ENCODE measurements at regions not wholly inside any gene's neighbourhood (a gene's known extent, or its start where the extent isn't known, plus 50 kb on each side); places are given as distances from the start of the nearest gene placed in this dataset.
"Not testable (repeated sequence)": the region's sequence is repeated elsewhere in the genome, so short reads cannot be mapped to it uniquely, and the experiment has no call there.

DNA sequence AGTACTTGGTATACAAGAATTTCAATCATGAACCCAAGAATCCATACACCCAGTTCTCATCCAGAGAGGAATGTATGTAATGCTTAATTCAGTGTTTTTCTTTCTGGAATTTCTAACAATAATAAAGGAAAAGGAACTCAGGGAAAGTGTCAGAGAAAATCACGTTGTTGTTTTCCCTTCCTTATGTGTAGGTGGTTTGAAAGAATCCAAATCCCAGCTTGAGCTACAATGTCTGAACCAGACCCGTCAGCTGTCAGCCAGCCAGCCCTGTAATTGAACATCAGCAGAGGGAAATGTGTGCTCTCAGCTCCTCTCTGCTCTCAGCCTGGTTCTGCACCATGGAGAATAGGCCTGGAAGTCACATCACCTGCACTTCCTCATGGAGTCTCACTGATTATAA lies 126.5 kb downstream of the TMEM30B start:
- no peak for DNase-seq

DNA sequence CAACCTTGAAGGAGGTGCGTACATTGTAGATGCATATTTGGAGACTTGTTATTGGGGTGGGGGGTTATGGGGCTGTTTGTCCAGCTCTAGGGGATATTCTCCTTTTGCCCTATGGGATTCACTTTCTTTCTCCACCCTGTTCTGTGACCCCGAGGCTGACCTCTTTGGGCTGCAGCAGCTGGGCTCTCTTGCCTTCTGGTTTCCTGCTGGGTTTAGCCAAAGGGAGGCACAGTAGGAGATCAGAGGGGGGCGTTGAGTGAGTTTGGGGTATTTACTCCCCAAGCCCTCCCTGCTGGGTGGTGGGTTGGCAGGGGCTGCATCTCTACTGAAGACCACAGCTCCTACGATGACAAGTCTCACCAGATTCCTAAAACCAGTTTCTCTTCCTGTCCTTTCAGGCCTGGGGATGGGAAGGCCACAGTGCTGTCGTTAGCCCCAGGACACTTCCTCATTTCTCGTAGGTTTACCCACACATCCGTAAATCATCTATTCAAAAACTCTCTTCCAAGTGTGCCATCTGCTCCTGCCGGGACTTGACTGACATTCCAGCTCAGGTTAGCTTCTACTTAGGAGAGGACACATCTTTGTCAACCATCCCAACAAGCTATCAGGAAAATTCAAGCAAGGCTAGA lies 127.1 kb downstream of the TMEM30B start:
- no peak for DNase-seq

DNA sequence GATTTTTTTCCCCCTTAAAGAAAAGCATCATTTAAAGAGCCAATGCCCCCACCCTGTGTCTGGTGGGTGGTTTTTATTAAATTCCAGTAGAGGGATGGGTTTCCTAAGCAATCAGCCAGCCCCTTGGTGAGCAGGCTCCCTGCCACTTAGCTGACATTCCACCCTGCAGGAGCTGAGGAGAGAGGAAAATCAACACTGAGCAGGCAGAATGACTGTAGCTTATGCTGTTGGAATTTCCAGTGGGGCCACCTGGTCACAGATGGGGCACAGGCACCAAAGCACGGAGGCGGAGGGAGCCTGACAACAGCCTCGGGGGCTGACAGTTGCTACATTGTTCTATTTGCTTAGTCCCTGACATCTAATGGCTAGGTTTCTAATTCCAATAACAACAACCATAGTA lies 127.7 kb downstream of the TMEM30B start:
- no peak for DNase-seq

DNA sequence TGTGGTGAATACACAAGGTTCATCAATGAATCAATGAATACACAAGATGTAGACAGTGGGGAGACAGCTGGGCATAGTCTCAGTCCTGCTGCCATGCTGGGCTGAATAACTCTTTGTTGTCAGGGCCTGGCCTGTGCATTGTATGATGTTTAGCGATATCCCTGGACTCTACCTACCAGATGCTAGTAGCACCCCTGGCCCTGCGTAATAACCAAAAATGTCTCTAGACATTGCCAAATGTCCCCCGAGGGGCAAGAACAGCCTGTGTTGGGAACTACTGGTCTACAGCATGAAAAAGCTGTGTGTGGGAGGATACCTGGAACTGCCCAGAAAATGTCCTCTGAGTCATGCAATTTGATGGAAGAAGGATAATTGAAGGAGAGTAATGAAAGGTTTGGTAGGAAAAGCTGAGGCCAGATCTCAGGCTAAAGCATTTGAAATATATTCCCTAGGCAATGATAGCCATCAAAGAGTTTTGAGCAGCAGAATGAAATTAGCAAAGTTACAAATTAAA lies 128.2 kb downstream of the TMEM30B start:
- DNase-seq: no peak

DNA sequence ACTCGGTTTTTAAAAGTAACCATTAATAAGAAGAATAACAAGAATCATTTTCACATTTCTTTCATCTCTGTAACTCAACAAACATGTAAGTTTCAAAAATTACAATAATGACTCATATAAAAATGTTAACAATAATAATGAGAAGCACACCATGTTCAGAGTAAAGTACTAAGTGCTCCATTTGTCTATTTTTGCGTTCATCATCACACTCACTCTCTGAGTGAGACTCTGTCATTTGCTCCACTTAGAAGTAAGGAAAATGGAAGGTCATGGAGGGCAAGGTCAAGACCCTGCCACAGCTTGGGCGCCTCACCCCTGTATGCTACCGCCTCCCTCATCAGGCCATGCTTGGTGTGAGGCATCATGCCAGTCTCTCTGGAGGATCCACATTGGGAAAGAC lies 129.9 kb downstream of the TMEM30B start:
- no peak for DNase-seq

DNA sequence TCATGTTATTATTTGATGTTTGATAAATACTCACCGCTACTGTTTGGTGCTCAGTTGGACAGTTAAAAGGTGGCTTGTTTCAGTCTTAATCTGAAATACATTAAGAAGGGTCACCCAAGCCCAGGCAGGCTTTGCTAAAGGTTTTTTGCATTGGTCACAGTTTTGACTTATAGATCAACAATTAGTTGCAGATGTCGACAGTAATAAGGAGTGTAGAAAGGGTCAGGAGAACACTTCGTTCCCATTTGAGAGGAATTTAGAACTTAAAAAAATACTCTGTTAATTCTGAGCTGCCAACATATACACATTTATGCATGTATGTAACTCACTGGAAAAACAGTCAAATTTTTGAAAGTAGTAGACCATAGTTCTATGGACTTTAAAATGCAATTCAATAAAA lies 130.3 kb downstream of the TMEM30B start:
- DNase-seq: no peak

DNA sequence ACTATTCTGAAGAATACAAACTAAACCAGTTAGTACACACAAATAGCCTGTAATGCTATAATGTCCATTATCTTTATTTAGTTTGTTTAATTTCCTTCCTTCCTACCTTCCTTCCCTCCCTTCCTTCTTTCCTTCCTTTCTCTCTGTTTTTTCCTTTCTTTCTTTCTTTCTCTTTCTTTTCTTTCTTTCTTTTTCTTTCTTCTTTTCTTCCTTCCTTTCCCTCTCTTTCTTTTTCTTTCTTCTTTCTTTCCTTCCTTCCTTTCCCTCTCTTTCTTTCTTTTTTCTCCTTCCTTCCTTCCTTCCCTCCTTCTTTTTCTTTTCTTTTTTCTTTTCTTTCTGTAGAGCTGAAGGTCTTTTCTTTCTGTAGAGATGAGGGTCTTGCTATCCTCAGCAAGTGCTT lies 131.2 kb downstream of the TMEM30B start:
- DNase-seq: no peak

DNA sequence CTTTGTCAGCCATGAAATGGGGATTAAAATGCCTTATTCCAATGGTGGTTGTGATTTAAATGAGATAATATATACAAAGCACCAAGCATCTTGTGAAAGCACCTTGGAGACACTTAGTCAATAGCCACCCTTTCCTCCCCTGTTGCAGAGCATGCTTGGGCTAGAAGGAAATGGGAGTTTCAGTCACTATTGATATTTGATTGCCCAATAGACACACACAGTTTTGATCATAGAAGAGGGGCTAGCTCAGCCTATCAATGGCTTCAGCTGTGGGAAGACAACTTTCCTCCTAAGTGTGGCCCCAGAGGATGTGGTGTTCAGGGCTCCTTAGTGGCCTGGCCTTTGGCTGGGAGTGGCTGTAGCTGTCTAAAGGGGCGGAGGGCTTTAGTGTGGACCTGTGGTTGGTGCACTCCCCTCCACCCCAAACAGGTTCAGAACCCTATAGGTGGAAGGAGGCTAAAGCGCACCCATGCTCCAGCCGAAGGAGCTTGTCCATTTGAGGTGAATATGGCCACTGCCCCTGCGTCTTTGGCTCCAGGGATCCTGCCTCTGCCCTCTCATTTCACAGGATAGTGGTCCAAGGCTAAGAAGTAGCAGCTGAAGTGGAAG lies 132.3 kb downstream of the TMEM30B start:
- DNase-seq: no peak

DNA sequence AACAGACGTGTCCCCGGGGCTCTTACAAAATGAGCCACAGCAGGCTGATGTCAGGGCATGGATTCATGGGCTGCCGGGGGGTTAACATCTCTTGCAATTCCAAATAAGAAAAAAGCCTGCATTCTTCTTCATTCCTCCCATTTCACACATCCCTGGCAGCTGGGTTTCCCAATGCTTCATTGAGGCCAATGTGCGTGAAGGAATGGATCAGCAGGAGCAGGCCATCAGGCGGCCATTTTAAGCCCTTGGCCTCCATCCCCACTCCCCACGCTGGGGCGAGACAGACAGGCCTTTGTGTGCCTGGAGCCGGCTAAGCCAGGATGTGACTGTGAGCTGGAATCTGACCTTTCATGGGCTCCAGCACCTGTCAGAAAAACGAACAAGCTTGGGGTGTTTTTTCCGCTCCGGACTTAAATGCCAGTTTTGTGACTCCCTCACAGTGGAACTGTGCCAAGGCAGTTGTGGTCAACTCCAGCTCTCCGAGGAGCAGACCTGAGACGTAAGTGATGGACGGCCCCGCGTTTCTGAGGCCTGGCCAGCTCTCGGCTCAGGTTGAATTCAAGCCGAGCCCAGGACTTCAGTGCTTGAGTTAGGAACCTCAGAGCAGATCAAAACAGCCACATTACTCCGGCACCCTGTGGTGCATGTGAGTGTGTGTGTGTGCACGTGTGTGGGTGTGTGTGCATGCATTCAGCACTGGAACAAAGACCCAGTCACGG lies 133.1 kb downstream of the TMEM30B start:
- DNase-seq: no peak

DNA sequence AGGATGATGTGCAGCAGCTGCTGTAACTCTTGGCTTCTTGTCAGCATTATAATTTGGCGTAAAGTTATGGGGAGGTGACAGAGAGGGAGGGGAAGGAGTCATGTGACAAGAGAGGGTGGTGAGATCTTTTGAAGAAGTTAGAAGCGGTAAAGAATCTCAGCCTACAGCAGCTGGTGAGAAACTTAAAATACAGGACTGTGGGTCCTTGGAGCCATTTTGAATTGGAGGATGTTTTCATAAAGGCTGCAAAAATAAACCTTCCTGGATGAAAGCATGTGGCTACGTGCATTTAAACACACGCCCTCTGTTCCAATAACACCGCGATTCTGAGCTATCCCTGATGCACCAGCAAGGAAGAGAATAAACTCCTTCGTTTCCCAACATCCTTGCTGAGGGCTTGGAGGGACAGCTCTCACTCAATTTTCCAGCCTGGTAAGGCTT lies 133.7 kb downstream of the TMEM30B start:
- no peak for DNase-seq

DNA sequence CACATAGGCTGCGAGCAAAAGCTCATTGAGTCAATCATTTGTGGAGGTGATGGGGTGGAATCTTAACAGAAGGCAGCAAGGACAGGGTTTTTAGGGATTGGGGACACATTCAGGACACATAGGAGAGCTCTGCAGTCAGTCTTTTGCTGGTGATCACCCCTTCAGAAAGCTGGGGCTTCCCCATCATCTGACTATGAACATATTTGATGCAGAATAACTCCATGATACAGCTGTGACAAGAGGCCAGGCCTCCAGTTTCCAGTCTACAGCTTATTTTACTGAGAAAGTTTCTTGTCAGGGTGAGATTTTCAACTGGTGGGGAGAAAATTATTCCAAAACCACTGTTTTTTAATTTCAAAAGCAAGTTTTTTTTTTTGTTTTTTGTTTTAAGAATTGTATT lies 134.2 kb downstream of the TMEM30B start:
- DNase-seq: no peak

DNA sequence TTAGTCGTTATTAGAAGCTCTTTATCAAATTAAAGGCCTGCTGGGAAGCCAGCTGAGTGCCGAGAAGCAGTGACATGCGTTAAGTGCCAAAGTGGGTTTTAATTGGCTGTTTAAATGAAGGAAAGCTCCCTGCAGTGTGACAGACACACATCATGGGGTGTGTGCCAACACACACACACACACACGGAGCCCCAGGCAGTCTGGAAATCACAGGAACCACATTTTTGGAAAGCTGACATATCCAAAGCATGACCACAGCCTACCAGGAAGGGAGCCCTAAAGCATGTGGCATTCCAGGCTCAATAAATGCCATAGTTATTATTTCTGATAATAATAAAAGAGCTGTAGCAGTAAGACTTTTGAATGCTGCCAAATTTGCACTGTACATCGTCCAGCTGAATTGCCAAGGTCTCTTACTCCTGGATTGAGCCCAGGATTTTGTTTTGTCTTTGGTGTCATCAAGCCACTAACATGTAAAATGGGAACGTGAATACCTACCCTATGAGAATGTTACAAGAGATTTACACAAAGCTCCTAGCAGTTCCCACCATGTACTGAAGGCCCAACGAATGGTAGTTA lies 135.1 kb downstream of the TMEM30B start:
- no peak for DNase-seq

DNA sequence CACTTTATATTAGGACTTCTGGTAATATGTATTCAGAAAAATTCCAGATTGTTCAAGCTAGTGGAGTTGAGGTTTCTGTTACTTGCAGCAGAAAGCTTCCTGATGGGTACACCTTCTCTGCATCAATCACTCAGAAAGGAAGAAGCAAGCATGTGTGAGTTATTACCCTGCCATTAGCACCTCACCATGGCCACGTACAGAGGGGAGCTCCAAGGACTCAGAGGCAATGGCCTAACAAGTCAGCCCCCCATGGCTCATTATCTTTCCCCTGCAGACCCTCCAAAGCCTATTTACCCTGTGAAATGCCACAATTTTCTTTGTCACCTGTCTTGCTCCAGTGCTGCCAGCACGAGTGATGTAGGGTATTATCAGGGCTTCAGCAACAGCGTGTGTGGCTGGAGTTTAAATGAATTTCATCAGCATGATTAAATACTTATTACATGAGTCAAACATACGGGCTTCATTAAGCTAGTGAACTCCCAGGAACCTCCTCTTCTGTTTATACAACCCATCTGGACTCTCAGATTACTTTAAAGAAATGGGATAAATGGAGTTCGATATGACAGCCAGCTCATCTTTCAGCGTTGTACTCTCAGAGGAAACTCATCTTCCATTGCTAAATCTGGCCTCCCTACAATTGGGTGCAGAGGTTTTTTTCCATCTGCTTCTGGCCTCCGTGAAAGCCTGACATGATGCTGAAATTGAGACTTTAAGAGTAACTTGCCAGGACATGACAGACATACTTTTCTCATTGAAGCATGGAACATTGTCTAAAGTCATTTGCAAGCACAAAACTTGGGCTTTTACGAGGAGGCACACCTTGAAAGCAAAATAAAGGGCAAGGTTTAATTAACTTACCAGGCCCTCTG lies 135.9 kb downstream of the TMEM30B start:
- no peak for DNase-seq

DNA sequence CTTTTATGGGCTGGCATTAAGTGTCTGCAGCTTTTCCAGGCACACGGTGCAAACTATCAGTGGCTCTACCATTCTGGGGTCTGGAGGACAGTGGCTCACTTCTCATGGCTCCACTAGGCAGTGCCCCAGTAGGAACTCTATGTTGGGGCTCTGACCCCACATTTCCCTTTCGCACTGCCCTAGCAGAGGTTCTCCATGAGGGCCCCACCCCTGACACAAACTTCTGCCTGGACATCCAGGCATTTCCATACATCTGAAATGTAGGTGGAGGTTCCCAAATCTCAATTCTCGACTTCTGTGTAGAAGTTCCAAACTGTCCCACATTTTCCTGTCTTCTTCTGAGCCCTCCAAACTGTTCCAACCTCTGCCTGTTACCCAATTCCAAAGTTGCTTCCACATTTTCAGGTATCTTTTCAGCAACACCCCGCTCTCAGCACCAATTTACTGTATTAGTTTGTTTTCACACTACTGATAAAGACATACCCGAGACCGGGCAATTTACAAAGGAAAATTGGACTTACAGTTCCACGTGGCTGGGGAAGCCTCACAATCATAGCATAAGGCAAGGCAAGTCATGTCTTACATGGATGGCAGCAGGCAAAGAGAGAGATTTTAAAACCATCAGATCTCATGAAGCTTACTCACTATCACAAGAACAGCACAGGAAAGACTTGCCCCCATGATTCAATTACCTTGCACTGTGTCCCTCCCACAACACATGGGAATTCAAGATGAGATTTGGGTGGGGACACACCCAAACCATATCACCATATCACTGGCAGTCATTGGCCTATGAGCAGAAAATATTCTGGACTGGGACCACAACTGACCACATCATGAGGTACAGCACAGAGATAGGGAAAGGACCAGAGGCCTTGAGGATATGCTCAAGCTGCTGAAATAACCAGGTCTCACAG lies 136.8 kb downstream of the TMEM30B start:
- DNase-seq: not testable (repeated sequence)

DNA sequence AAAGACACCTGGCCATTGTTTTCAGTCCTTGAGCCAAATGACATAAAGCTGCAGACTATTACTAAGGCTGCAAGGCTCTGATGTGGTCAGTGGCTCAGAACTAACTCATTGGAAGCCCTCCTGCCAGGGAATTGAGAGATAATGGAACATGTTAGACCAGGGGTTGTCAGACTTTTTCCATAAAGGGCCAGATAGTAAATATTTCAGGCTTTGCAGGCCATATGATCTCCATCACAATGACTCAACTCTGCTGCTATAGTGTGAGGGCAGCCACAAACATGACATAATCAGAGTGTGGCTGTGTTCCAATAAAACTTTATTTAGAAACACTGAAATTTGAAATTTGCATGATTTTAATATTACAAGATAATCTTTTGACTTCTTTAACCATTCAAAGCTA lies 140.3 kb downstream of the TMEM30B start:
- DNase-seq: no peak

DNA sequence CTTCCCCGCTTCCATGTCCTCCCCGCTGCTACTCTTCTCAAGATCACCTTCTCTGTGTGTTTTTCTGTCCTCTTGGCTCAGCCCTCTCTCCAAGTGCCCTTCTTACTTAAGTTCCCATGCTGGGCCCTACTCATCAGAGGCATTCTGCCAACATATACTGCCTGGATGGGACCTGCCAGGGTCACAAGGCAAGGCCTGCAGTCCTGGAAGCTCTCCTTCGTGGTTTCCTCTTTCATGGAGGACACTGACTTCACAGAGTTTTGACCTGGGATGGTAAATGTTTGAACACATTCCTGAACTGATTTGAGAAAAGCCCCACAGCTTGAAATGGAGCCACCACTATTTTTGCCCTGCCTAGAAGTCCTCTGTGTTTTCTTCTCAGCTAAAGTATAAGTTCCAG lies 140.9 kb downstream of the TMEM30B start:
- DNase-seq: no peak

DNA sequence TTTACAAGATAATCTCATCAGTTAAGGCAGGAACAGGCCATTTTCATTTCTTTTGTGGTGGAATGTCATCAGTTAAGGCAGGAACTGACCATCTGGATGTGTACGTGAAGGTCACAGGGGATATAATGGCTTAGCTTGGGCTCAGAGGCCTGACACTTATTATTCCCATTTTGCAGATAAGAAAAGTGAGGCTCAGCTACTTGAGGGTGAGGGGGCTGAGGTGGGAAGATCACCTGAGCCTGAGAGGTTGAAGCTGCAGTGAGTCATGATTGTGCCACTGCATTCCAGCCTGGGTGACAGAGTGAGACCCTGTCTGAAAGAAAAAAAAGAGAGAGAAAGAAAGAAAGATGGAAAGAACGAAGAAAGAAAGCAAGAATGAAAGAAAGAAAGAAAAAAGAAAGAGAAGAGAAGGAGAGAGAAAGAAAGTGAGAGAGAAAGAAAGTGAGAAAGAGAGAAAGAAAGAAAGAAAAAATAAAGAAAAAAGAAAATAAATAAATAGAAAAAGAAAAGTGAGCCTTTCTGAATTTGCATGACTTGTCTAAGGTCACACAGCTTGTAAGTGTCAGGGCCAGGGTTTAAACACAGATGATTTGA lies 142.0 kb downstream of the TMEM30B start:
- DNase-seq: no peak

DNA sequence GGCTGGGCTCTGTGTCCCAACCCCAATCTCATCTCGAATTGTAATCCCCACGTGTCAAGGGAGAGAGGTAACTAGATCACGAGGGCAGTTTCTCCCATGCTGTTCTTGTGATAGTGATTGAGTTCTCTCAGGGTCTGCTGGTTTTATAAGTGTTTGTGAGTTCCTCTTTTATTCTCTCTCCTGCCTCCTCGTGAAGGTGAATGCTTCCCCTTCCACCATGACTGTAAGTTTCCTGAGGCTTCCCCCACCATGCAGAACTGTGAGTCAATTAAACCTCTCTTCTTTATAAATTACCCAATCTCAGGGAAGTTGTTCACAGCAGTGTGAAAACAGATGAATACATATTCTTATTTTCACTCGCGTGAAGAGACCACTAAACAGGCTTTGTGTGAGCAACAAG lies 148.2 kb downstream of the TMEM30B start:
- no peak for DNase-seq

DNA sequence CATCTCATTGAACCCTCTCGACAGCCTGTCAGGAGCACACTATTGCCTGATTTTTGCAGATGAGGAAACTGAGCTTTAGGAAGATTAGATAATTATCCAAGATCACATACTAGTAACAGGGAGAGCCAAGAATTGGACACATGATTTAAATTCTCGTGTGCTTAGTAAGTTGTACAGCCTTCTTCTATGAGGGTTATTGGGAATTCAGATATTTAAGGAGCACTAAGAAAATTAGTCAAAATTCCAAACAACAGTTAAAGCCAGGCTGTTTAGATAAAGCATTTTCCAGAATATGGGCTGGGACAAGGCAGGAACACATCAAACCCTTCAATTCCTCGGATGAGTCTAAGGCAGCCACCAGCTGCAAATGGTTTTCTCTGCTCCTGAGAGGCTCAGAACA lies 148.8 kb downstream of the TMEM30B start:
- DNase-seq: no peak

DNA sequence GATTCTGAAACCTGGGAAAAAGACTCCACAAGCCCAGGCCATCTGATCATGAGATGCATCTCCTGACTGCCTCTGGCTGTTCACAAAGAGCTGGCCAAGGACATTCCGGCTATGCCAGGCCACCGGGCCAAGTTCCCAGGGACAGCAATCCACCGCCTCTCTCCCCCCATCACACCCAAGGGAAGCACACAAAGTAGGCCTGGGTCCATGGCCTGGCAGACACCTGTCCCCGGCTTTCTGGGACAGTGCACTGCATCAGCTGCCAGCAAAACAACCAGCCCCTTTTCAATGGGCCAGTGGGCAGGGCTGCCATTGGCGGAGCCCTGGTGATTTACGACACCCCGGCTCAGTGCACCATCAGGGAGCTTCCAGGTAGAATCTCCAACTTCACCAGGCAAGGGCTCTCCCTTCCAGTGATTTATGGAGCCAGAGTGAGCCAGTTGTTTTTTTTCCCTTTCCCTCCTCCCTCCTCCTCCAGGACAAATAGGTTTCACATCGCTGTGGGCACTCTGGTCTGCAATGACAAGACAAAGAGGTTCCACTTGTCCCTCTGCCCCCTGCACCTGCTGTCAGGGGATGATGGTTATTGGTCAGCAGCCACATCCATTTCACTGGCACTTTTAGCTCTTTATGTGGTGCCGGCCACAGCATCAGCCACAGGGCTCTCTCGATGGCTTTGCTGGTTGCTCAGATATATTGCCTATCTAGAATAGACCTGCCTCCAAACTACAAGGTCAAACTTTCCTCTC lies 149.6 kb downstream of the SLC38A6 start:
- no peak for DNase-seq
